Activated CD8-positive, alpha-beta memory T cell treated with anti-CD3 and anti-CD28 coated beads for 48 hours (primary cell): ENCODE measurements at regions not wholly inside any gene's neighbourhood (a gene's known extent, or its start where the extent isn't known, plus 50 kb on each side); places are given as distances from the start of the nearest gene placed in this dataset.

Experiments
- DNase-seq, 3 experiments: peaks; one replicate each; pipeline ENCODE4 v3.0.0-alpha.2; 2020; ENCODE audit warnings: low read depth in 2 of 3, low spot score in 2 of 3

DNA sequence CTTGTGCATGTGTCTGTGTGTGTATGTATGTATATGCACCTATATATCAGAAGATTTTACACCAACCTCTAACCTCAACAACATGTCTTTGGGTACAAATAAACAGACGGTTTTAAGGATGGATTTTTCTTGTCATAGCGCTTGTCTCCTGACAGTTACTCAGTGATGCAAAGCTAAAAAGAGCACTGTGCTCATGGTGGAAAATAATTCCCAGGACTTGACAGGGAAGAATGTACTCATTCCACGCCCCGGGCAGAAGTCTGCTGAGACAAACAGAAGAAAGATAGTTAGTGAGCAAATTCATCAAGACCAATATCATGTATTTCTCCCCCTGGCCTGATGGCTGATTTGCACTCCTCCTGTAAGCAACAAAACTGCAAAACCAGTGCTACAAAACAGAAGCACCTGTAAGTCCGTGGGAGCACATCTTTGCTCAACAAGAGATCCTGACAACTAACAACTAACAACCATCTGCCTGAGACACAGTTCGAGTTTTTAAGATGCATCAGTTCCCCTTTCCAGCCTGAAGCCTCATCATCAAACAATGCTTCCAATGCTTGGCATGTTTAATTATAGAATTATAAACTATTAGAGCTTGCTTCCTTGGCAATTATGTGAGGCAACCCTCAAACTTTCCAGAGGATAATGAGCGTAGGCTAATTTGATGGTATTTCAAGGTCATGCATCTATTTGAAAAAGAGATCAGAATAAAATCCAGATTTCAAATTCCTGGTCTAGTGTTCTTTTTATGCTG is 812.7 kb upstream of the MIR17HG start:
- DNase-seq = no peak

GRCh38 chr13:90535421-90535820 is 812.1 kb upstream of the MIR17HG start:
- DNase-seq = no peak

DNA sequence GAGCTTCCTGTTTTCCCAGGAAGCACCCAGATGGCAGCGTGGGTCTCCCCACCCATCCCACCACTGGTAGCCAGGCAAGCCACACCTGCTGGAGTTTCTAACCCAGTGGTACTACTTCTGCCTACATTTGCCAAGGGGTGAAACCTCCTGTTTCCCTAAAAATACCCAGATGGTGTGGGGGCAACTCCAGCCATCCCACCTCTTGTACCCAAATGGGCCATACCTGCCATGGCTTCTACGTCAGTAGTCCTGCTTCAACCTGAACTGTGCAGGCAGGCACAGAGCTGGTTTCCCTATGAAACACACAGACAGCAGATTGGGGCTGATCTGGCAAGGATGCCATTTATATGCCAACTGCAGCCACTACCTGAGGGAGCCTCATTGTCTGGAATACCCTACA is 809.4 kb upstream of the MIR17HG start:
- DNase-seq = no peak

DNA sequence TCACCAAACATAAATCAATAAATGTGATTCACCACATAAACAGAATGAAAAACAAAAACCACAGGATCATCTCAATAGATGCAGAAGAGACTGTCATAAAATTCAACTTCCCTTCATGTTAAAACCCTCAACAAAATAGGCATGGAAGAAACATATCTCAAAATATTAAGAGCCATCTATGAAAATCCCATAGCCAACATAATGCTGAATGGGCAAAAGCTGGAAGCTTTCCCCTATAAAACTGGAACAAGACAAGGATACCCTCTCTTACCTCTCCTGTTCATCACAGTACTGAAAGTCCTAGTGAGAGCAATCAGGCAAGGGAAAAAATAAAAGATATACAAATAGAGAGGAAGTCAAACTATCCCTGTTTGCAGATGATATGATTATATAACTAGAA is 806.1 kb upstream of the MIR17HG start:
- no peak for DNase-seq

- no peak for DNase-seq
Observed at GRCh38 chr13:90542959-90543505, 804.5 kb upstream of the MIR17HG start.

DNA sequence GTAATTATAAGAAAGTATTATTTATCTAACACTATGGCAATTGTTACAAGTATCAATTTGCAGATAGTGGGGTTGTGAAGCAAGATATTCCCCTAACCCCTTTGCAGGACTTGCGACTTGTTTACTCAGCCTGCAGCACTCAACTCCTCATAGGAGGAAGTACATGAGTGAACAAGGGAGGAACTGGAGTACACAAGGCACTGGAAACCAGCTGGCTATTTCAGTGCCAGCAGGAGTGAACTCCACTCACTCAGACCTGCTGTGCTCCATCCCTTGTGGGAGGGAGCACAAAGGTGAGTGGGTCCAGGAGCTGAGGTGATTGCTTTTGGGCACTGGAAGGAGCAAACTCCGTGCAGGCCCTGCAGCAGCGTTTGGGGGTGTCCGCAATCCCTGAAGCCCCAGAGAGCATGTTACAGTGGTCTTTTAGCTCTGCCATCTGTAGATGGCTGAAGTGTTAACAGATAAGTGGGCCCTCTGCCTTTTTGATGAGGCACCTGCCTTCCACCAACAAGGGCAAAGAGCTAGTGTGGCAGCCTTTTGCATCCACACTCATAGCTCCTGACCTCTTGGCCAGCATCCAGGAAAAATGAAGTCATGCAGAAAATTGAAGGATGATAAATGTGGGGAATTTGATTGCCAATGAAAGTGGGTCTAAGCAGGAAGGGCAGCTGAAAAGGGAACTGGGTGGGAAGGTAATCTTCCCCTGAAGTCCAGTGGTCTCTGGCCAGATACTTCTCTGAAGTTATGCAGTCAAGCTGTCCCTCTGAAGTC is 802.2 kb upstream of the MIR17HG start:
- no peak for DNase-seq

GRCh38 chr13:90547272-90547790 is 800.2 kb upstream of the MIR17HG start:
- DNase-seq = no peak

DNA sequence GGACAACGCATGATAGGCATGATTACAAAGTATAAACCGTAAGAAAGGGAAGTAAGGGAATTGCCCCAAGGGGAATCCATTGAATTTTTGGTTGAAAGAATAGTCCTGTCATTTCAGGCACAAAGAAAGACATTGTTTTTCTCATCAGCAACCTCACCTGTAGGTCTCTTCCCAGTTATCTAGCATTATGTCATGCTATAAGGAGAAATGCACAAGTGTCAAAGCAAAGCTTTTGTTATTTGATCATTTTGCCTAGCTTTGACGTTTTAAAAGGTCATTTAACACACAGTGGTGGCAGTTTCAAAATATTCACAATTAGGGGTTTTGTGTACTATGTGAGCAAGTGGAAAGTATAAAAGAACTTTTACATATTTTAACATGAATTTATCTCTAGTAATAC is 796.2 kb upstream of the MIR17HG start:
- no peak for DNase-seq

GRCh38 chr13:90552702-90553101 is 794.8 kb upstream of the MIR17HG start:
- no peak for DNase-seq

DNA sequence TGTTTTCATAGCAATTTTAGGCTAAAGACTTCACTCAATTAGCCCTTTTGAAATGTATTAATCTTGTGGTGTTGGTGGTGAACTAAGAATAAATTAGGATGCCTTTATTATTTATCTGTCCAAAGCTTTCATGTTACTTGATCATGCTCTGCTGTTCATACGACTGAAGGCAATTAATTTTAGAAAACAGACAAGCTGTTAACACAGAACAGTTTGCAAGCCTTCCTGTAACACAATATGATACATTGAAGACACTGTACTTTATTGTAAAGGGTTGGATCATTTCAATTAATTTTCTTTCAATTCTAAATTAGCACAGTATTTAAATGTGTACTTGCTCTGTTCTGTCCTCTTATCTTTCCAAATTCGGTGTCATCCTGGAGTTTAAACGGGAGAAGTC is 794.3 kb upstream of the MIR17HG start:
- no peak for DNase-seq

- DNase-seq = no peak
Observed at GRCh38 chr13:90557626-90558025, 789.9 kb upstream of the MIR17HG start.

GRCh38 chr13:90562443-90562842 is 785.0 kb upstream of the MIR17HG start:
- DNase-seq = no peak

DNA sequence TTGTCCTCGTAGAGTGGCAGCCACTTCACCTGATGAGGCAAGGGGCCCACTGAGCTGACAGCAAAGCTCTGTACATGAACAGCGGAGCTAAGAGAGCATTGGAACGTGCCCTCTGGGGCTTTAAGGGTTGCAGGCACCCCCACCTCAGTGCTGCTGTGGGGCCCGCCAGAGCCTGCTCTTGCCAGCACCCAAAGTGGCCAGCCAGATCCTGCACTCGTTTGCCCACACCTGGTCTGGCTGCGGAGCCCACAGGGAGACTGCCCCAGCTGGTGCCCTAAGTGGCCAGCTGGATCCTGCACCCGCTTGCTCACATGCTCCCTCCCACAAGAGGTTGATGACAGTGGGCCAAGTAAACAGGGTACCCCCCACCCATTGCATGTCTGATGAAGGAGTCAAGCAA is 783.4 kb upstream of the MIR17HG start:
- no peak for DNase-seq

GRCh38 chr13:90564566-90564965 is 782.9 kb upstream of the MIR17HG start:
- no peak for DNase-seq

DNA sequence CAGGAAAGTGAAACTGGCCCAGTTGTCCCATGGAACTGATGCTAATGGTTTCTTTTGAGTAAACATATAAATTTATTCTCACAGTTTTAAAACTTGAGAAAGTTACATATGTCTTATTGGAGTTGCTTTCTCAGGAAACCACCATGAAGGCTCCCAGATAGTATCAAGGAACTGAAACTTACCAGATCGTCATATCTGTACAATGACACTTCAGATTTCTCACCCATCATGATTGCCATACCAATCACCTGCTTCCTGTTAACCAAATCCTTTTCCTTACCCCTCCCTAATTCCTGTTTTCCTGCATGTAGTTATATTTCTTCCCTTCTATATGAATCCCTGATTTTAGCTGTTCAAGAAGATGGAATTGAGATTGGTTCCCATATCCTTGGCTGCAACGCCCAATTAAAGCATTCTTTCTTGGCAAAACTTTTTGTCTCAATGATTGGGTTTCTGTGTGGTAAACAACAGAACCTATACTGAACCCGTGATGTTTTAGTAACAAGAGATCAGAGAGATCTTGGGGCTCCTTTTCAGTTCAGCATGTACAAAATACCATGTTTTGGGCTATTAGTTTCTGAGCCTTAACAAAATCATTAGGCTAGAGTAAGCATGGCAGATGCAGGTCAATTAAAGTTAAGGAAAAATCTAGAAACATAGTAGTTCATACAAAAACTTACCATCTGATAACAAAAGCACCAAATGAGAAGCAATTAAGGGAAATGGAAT is 781.3 kb upstream of the MIR17HG start:
- no peak for DNase-seq

- DNase-seq = no peak
Observed at GRCh38 chr13:90568165-90568564, 779.3 kb upstream of the MIR17HG start.

DNA sequence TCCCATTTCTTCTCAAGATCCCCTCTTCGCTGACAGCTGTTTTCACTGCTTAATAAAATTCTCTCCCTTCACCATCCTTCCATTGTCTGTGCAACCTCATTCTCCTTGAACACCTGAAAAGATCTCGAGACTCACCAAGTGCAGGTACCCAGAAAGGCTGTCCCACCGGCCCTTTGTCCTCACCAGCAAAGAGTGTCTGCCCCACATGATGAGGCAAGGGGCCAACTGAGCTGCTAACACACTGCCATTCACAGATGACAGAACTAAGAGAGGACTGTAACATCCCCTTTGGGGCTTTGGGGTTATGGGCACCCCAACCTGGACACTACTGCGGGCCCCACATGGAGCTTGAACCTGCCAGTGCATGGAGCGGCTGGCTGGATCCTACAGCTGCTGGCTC is 771.4 kb upstream of the MIR17HG start:
- DNase-seq = no peak

GRCh38 chr13:90577726-90578125 is 769.8 kb upstream of the MIR17HG start:
- DNase-seq = no peak

GRCh38 chr13:90585392-90585791 is 762.1 kb upstream of the MIR17HG start:
- DNase-seq = no peak

DNA sequence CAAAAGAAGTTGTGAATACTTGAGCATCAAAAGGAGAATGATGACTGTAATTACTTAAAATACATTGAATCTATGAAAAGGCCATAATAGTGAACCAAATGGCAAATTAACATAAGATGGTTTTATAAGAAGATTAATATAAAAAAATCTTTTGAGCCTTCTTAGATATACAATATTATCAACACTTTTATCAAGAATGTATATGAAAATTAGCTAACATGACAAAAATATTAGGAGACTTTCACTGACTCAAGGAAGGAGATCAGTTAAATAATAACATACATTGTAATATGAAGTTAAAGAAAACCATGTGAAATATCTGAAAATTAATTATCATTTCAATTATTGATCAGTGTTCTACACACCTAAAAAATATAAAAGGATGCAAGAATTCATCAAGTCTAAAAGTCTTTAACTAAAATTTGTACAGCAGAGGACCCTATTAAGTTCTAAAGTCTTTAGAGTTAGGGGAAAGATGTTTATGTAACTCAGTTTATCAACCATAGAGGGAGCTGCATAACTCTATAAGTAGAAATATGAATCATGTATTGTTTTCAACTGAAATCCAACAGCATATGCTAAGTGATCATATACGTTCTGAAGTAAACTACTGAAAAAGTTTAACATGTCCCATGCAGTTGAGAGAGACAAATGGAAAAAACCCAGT is 756.1 kb upstream of the MIR17HG start:
- no peak for DNase-seq

GRCh38 chr13:90591927-90592268 is 755.6 kb upstream of the MIR17HG start:
- DNase-seq = no peak
